Right lobe of liver (tissue), 6 donors: ENCODE measurements at regions not wholly inside any gene's neighbourhood (a gene's known extent, or its start where the extent isn't known, plus 50 kb on each side); places are given as distances from the start of the nearest gene placed in this dataset.

ENCODE experiments used
- ATAC-seq, 4 donors: fragments of 200-7000 bp; cut with Tn5 transposase; one replicate each; pipeline ENCODE4 v1.9.1; 2020; ENCODE audit warnings: mild to moderate bottlenecking in 4 of 4, moderate library complexity in 4 of 4
- DNase-seq, 3 donors: peaks; one replicate each; pipeline ENCODE4 v3.0.0-alpha.2; 2020
- H3K27ac ChIP-seq, 3 donors: fragments of 200-600 bp; one replicate each; pipeline ENCODE4 v1.8.0; 2022
- H3K27me3 ChIP-seq, 2 donors: fragments of 200-600 bp; one replicate each; pipeline ENCODE4 v1.8.0; 2022
- H3K36me3 ChIP-seq, 4 donors: fragments of 200-600 bp; sonication (generic) in 1 of 4; one replicate each; pipeline versions ENCODE4 v1.5.1 to v1.8.0; 2017 to 2022; ENCODE audit warnings: control low read depth in 1 of 4
- H3K4me1 ChIP-seq, 4 donors: fragments of 200-600 bp; sonication (generic) in 1 of 4; one replicate each; pipeline versions ENCODE4 v1.5.1 to v1.8.0; 2017 to 2022; ENCODE audit warnings: control low read depth in 1 of 4
- H3K4me3 ChIP-seq, 3 donors: fragments of 200-600 bp; one replicate each; pipeline ENCODE4 v1.8.0; 2022
- H3K9me3 ChIP-seq, 4 donors: fragments of 200-600 bp; sonication (generic) in 1 of 4; one replicate each; pipeline versions ENCODE4 v1.5.1 to v1.8.0; 2017 to 2022; ENCODE audit warnings: control low read depth in 1 of 4
- POLR2A ChIP-seq: fragments of 450-650 bp; IDR thresholded peaks from one replicate; pipeline ENCODE4 v1.6.1; 2017; ENCODE audit warnings: antibody characterized with exemption, mild to moderate bottlenecking
- WGBS: methylation state at CpG from one replicate; pipeline ENCODE4 v1.1.6; 2018; ENCODE audit warnings: low coverage, low lambda C conversion rate; ENCODE audit not compliant: insufficient coverage; ENCODE audit errors: missing lambda C conversion rate; 5-methylcytosine and 5-hydroxymethylcytosine counted together
- intact Hi-C, 2 donors: fragments of 100-400 bp; cut with DNase I; formaldehyde crosslinking; loops; one replicate each; pipeline versions ENCODE4 v1.11.2 to v1.14.1; 2022
- TF ChIP-seq, protein P1 (sequence below), 4 donors: fragments of 200-600 bp in 3 of 4; fragments of 450-650 bp in 1 of 4; IDR thresholded peaks; one replicate each; pipeline versions ENCODE4 v1.5.1 to v1.8.0; 2016 to 2022; ENCODE audit warnings: antibody characterized with exemption in 4 of 4, mild to moderate bottlenecking in 2 of 4
- donor health status: DM: no; HTN: yes; CAD: no.
- donor health status: DM: no; HTN: no; CAD: no.
- donor health status: DM: no; HTN: no; CAD: no.
- donor health status: DM: no; HTN: yes; CAD: no.
- donor health status: DM: no; HTN: yes; CAD: no.

DNA sequence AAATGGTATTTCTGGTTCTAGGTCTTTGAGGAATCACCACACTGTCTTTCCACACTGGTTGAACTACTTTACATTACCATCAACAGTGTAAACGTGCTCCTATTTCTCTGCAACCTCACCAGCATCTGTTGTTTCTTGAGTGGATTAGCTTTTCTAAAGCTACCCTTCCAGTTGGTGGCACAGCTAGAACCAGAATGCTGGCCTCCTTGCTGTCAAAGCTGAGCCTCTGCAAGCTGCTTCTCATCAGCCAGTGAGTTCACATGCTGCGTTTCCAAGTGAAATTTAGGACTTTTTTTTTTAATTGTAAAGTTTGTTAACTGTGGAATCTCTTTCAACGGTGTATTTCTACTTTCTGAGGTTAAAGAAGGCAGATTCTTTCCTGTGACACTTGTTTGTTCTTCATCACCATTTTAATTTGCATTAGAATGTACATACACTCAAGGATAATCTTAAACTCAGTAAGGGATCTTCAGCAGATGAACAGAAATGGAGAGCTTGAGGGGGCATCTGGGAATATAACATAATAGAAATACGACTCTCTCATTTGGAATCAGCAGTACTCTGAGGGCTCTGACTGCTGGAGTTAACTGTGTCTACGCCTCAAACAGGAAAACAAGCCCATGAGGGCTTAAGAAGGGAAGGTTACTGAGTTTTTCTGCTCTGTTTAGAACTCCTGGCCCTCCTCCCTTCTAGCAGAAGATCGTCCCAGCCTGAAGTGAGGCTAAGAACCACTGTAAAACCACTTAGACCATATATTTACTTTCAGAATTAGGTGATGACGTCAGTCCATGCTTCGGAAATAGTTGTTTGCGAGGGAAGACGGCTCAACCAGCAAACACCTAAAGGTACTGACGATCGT lies 148.4 kb upstream of the FAM20A start:
- DNase-seq (no peak), ATAC-seq (no peak)
- H3K27me3 ChIP-seq, result no peaks in the 10 kb centered on the region
- WGBS, result 72% methylated on average over 10 of the region's 12 CpGs
- H3K27ac ChIP-seq, result no peak overlapping the region
- intact Hi-C loops, result loop anchor here in 1 of 2 donors (10.0 kb wide), 2 partner anchors 75 to 125 kb away; no protein-coding TSS in a partner anchor
- H3K36me3 ChIP-seq, result no peaks in the 10 kb centered on the region
- H3K4me1 ChIP-seq, result no peaks in the 10 kb centered on the region
- no peaks in the 10 kb centered on the region for H3K9me3 ChIP-seq
- TF ChIP-seq, protein P1, sequence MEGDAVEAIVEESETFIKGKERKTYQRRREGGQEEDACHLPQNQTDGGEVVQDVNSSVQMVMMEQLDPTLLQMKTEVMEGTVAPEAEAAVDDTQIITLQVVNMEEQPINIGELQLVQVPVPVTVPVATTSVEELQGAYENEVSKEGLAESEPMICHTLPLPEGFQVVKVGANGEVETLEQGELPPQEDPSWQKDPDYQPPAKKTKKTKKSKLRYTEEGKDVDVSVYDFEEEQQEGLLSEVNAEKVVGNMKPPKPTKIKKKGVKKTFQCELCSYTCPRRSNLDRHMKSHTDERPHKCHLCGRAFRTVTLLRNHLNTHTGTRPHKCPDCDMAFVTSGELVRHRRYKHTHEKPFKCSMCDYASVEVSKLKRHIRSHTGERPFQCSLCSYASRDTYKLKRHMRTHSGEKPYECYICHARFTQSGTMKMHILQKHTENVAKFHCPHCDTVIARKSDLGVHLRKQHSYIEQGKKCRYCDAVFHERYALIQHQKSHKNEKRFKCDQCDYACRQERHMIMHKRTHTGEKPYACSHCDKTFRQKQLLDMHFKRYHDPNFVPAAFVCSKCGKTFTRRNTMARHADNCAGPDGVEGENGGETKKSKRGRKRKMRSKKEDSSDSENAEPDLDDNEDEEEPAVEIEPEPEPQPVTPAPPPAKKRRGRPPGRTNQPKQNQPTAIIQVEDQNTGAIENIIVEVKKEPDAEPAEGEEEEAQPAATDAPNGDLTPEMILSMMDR (IDR thresholded peaks at IDR 0.05), result no peak
- TF ChIP-seq POLR2A, result no peak
- H3K4me3 ChIP-seq, result no peak overlapping the region

- 100% methylated on average over 2 of the region's 2 CpGs for WGBS
- no peak for DNase-seq
These were observed 147.2 kb upstream of the FAM20A start for GRCh38 chr17:68748381-68748780.

DNA sequence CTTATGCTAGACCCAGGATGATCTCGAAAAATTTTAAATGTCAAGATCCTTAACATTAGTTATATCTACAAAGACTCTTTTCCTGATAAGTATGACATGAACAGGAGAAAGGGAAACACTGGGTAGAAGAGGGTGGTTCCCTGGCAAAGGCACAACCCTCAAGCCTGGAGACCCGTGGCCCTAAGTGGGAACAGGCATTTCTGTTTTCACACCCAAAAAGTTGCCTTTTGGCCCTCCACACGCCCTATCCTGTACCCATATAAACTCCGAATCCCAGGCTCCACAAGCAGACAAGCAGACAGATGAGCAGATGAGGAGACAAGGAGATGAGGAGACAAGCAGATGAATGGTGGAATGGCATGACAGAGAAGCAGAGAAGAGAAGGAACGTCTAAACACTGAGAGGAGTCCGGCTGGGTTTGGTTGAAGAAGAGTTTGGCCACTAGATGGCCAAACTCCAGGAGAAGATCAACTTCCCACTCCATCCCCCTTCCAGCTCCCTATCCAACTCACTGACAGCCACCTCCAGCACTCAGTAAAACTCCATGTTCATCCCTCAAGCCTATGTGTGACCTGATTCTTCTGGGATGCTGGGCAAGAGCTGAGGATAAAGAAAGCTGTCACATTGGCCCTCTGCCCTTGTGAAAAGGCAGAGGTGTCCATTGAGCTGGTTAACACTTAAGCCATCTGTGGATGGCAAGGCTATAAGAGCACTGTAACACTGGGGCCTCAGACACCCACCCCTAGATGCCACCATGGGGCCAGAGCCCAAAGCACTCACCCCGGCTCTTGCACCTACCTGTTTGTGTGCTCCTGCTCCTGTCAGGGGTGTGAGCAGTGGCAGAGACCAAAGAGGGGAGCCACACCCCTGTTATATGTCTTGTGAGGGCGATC lies 139.6 kb upstream of the FAM20A start:
- no peaks in the 10 kb centered on the region for H3K9me3 ChIP-seq
- H3K36me3 ChIP-seq, result no peaks in the 10 kb centered on the region
- peak in 3 of 4 donors; percentile 20 to 46 (median 28) for ATAC-seq
- no peak for TF ChIP-seq POLR2A
- TF ChIP-seq, protein P1 (IDR thresholded peaks at IDR 0.05), result peak in 1 of 4 donors; percentile 24
- H3K27ac ChIP-seq, result no peak overlapping the region
- no peak for DNase-seq
- no peak overlapping the region for H3K4me3 ChIP-seq
- H3K27me3 ChIP-seq, result no peaks in the 10 kb centered on the region
- peaks cover 0 to 5% (median 0%) of the 10 kb centered on the region in 4 donors for H3K4me1 ChIP-seq
- intact Hi-C loops, result loop anchor here in 1 of 2 donors (10.0 kb wide), 2 partner anchors 66 to 116 kb away; no protein-coding TSS in a partner anchor
- WGBS, result 80% methylated on average over 6 of the region's 8 CpGs

More at GRCh38 chr17:68748381-68748780, 147.2 kb upstream of the FAM20A start:
- Histone ChIP-seq H3K4me1 (no peaks in the 10 kb centered on the region), H3K9me3 (no peaks in the 10 kb centered on the region), H3K27me3 (no peaks in the 10 kb centered on the region), H3K27ac (no peak overlapping the region), H3K36me3 (no peaks in the 10 kb centered on the region), H3K4me3 (no peak overlapping the region)
- TF ChIP-seq, protein P1 (IDR thresholded peaks at IDR 0.05), result no peak
- TF ChIP-seq POLR2A, result no peak
- no peak for ATAC-seq
- intact Hi-C loops, result loop anchor here in 1 of 2 donors (10.0 kb wide), 2 partner anchors 74 to 124 kb away; no protein-coding TSS in a partner anchor

DNA sequence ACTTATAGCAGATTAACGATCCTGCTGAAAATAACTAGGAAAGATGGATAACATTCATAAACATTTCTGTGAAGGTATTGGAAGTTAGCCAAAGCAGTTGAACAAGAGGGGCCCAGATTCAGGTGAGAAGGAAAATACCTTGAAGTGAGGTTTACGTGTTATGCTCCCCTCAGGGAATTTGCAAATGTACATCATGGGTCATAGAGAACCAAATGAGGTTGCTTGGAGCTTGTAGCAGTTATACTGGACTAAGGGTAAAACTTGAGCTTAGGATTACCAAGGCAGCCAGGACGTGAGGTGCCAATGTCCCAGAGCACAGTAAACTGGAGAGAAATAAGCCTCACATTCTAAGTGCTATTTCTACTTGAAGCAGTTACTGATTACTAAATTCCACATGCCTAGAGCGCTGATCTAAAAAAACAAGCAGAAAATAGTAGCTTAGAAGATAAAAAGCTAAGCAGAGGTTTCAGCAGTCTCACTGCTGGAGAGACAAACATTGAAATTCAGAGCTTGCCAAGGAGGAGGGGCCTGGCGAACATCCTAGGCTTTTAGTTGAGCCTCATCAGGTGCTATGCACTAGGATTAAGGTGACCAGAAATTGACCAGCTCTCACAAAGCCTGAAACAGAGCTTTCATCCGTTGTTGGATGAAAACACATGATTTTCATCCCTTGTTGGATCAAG lies 136.7 kb upstream of the FAM20A start:
- peaks cover 0 to 5% (median 0%) of the 10 kb centered on the region in 4 donors for H3K4me1 ChIP-seq
- TF ChIP-seq, protein P1 (IDR thresholded peaks at IDR 0.05), result no peak
- H3K27me3 ChIP-seq, result no peaks in the 10 kb centered on the region
- no peaks in the 10 kb centered on the region for H3K9me3 ChIP-seq
- H3K27ac ChIP-seq, result peak overlapping the region in 1 of 3 donors; percentile 9
- no peak overlapping the region for H3K4me3 ChIP-seq
- peak; percentile 85 to 93 (median 90) for ATAC-seq
- intact Hi-C loops, result no loop called here
- 53% methylated on average over 6 of the region's 6 CpGs for WGBS
- no peaks in the 10 kb centered on the region for H3K36me3 ChIP-seq
- DNase-seq, result peak in 2 of 3 donors; percentile 35 to 58
